Inflammatory macrophage treated with lipopolysaccharide for 4 hours (primary cell): ENCODE measurements at regions not wholly inside any gene's neighbourhood (a gene's known extent, or its start where the extent isn't known, plus 50 kb on each side); places are given as distances from the start of the nearest gene placed in this dataset.
"Not testable (repeated sequence)": the region's sequence is repeated elsewhere in the genome, so short reads cannot be mapped to it uniquely, and the experiment has no call there.

ENCODE experiments used
- DNase-seq: peaks from one replicate; pipeline ENCODE4 v3.0.0-alpha.2; 2020

- no peak for DNase-seq
Observed at GRCh38 chr1:215402147-215402546, 165.0 kb upstream of the KCTD3 start.

DNA sequence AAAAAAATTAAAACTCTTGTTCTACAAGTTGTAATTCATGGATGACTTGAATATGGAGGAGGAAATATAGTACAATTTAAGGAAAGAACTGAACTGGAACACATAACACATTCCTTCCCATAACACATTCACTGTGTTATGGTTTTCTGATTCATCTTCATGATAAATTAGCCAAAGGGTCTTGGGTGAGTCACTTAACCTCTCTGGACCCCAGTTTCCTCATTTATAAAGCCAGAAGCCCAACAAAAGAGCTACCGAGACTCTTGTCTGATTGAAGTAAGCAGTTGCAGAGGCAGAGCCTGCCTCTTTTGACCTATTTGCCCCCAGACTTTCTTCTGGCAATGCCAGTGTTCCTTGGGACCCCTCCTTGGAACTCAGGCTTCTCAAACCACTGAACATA lies 161.9 kb upstream of the KCTD3 start:
- no peak for DNase-seq

DNA sequence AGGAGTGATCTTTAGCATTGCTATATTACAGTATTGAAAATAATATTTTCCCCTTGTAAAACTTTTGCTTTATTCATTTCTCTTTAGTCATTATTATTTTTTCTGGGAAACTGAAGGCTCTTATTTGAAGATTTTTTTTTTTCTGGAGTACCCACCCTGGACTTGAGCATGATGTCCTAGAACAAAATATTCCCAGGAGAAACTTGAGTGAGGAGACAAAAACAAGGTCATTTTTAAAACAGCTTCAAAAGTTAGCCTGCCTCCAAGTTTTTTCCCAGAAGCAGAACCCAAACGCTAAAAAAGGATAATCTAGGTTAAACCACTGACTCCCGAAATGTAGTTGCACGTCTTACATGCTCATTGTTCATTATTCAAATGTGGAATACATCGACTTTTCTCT lies 160.2 kb upstream of the KCTD3 start:
- DNase-seq = no peak

DNA sequence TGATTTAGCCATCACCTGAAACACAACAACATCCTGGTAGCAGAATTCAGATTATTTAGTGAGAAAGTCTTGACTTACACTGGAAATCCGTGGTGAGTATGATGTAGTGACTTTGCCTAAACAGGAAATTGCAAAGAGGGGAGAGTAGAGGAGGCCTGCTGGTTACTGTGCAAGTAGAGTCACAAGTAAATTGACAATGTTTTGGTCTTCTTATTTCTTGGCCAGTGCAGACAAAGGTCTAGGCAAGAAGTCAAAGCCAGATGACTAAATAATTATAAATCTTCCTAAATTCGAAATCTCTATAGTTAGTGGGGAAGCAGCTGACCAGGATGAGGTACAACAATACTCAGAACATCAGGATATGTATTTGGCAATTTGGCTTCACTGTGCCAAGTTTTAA lies 159.5 kb upstream of the KCTD3 start:
- DNase-seq = no peak

GRCh38 chr1:215409546-215409945 lies 157.6 kb upstream of the KCTD3 start:
- not testable (repeated sequence) for DNase-seq

DNA sequence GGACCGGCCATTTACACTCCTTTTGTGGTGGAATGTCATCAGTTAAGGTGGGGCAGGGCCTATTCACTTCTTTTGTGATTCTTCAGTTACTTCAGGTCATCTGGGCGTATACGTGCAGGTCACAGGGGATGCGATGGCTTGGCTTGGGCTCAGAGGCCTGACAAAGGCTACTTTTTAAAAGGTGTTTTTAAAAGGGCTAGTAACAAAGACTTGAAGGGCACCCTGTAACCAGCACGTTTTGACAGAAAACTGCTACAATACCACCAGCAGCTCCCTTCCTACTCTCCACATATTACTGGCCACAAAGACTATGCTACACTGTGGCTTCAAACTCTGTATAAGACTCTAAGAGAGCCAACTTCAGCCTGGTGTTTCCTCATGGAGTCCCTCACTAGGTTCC lies 151.6 kb upstream of the KCTD3 start:
- not testable (repeated sequence) for DNase-seq

DNA sequence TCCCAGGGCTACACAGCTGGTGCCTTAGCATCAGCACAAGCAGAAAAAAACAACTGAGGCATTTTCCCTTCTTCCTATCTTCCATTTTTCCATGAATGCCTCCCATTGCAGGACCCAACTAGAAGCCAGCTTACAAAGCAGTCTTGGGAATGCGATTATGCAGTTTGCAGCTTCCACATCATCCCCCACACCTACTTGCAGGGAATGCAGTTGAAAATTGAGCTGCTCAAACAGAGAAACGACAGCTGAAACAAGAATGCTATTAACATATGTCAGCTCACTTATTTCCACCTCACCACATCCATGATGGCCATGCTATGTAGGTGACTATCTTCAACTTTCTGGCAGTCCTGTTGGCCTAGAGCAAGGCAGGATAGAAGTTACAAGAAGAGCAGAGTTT lies 150.6 kb upstream of the KCTD3 start:
- DNase-seq = no peak

DNA sequence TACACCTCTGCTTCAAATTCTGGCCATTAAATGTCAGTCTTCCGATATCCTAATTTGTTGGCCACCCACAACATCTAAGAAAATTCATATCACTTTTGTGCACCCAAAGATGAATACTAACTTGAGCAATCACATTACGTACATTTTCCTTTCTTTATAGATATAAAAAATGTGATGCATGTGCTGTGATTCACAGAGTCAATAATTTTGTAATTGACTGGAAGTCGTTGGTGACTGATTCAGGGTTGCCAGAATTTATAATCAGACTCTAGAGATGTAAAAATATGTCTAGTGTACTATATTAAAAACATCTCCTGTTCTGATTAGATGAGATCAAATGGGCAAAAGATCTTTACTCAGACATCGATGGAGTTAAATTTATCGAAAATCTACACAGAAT lies 150.0 kb upstream of the KCTD3 start:
- no peak for DNase-seq

DNA sequence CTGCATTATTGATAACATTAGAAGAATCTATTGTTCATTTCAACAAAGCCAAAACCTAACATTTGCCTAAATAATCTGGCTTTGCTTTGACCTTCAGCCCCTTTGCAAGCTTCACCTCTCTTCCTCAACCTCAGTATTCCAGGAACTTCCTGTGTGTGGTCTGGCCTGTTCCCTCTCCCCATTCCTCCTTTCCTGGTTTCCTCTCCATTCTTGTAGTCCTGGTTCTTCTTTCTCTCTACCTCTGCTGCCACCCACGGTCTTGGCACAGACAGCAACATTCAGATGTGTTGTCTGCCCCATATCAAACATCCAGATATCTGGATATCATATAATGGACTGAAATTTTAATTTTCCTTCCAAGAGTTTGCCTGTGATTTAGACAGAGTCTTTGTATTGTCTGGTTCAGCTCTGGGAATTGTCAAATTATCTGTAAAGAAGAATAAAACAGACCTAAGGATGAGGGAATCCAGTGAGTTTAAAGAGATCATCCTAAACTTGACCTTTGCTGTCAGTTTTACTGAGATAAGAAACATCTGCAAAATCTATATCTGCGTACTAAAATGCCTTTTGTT lies 148.1 kb upstream of the KCTD3 start:
- no peak for DNase-seq

- DNase-seq = no peak
Observed at GRCh38 chr1:215421744-215422143, 145.4 kb upstream of the KCTD3 start.

DNA sequence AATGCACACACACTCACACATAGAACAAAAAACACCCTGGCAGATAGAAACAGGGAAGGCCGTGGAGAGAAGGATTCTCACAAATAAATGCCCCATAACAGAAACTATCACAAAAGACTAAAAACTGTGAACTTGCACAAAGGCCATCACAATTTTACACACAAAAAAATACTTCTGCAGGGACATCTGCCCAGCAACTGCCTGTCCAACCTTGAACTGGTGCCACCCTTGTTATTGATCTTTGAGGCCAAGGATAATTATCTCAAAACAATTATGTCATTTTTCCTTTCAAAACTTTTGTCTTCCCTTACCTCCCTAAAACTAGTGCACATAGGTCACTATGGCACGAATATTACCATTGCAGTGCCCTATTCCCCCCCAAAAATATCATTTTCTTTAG lies 143.8 kb upstream of the KCTD3 start:
- no peak for DNase-seq

DNA sequence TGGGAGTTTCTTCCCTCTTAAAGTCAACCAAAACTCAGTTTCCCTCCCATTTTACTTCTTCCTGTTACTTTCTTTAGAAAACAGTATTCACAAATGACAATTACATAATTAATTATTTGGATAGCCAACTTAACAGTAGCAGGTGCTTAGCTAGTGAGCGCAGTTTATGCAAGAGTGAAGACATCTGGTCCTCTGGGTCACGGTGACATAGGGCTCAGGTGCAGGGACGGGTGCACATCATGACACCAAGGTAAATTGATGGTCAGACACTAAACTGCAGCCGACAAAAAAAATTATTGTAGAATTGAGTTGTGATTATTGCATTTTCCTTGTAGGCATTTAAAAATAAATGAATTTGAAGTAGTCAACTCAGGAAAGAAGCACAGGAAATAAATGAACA lies 142.0 kb upstream of the KCTD3 start:
- no peak for DNase-seq

- DNase-seq = no peak
Observed at GRCh38 chr1:215426101-215426500, 141.0 kb upstream of the KCTD3 start.

GRCh38 chr1:215432483-215433227 lies 134.4 kb upstream of the KCTD3 start:
- DNase-seq = not testable (repeated sequence)

DNA sequence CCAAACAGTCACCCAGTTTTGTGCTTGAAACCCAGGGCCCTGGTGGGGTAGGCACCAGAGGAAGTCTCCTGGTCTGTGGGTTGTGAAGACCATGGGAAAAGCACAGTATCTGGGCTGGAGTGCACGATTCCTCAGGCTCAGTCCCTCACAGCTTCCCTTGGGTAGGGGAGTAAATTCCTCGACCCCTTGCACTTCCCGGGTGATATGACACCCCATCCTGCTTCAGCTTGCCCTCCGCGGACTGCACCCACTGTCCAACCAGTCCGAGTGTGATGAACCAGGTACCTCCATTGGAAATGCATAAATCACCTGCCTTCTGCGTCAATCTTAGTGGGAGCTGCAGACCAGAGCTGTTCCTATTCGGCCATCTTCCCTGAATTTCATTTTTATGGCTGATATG lies 133.9 kb upstream of the KCTD3 start:
- no peak for DNase-seq

GRCh38 chr1:215439549-215439948 lies 127.6 kb upstream of the KCTD3 start:
- DNase-seq = no peak

- no peak for DNase-seq
Observed at GRCh38 chr1:215444715-215445414, 122.2 kb upstream of the KCTD3 start.

- DNase-seq = not testable (repeated sequence)
Observed at GRCh38 chr1:215448014-215448413, 119.1 kb upstream of the KCTD3 start.

- DNase-seq = not testable (repeated sequence)
Observed at GRCh38 chr1:215449147-215449546, 118.0 kb upstream of the KCTD3 start.

DNA sequence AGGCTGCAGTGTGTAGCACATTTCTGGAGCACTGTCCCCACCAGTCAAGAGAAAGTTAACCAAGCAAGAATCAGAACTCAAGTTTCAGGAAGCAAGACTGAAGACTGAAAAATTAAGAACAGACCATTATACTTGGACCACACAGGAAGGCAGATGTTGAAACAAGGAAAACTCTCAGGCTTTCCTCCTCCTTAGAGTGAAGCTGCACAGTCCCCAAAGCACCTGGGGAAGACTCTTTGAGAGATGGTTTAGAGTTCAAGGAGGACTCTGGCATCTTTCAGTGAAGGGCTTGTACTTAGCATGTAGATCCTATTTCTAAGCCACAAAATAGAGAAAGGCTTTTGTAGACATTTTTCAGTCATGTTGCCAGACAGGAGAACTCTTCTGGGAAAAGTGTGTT lies 113.7 kb upstream of the KCTD3 start:
- DNase-seq = no peak

DNA sequence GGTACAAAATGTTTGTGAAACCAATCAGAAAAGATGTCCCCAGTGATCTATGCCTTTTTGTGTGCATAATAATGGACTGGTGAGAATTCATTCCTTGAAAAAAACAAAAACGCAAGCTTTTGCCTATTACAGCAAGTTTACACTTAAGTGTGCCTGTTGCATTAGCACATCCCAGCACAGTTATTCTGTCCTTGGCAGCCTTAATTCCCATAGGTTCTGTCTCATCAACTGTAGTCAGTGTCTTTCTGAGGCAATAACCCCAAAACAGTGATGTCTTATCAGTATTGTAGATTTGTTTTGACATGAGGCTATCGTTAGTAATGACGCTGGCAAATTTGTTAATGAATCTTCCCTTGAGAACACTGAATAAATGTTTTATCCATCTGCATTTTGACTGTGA lies 109.9 kb upstream of the KCTD3 start:
- DNase-seq = no peak

GRCh38 chr1:215458104-215458503 lies 109.0 kb upstream of the KCTD3 start:
- DNase-seq = no peak

- no peak for DNase-seq
Observed at GRCh38 chr1:215458562-215458961, 108.5 kb upstream of the KCTD3 start.

GRCh38 chr1:215459136-215459535 lies 108.0 kb upstream of the KCTD3 start:
- DNase-seq = no peak
